ENCODE measurements at regions not wholly inside any gene's neighbourhood (a gene's known extent, or its start where the extent isn't known, plus 50 kb on each side); places are given as distances from the start of the nearest gene placed in this dataset.
A peak's percentile ranks its signal among the peaks of the same experiment; 100 is the strongest.
"Not testable (repeated sequence)": the region's sequence is repeated elsewhere in the genome, so short reads cannot be mapped to it uniquely, and the experiment has no call there.

DNA sequence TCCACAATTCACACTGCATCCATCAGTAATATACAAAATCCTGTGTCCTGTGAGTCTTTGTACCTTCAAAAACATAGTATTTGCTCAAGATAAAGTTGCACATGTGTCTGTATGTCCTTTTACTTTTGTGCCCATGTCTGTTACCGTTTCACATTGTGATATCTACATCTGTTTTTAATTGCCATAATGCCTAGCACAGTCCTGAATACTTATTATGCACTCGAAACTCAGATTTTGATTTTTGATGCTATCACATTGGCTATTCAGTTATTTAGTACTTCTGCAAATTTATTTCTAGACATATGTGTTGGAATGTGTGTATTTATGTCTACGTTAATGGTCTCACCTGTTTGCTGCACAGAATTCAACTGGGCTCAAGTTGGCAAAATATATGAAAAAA, 452.8 kb upstream of the ZEB2 start:
- DNase-seq (ENCODE audit: low read depth), result no peak

DNA sequence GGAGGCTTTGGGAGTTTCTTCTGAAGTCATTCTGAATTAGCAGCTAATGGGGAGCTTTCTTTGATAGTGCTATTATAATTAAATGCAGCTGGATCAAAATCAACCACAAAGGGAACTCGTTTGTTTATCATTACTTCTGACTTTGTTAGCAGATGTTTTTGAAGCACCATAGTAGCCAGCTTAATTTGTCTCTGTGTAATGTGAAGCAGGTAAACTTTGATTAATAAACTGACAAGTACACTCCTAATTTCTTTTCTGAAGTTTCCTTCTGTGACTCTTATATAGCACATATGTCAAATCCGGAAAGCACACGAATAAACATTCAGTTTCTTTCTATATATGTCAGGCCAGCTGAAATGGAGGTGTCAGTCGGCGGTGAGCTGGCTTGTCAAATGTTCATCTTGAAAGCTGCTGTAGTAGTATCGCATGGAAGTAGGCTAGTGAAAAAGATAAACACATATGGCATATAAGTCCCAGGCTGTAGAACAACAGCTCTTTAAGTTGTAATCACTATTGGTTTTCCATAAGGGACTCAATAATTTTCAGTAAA, 451.9 kb upstream of the ZEB2 start:
- no peak for DNase-seq (ENCODE audit: low read depth)

DNA sequence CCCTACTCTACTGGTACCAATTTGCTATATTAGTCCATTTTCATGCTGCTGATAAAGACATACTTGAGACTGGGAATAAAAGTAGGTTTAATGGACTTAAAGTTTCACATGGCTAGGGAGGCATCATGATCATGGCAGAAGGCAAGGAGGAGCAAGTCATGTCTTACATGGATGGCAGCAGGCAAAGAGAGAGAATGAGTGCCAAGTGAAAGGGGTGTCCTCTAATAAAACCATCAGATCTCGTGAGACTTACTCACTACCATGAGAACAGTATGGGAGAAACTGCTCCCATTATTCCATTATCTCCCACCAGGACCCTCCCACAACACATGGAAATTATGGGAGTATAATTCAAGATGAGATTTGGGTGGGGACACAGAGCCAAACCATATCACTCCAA, 450.5 kb upstream of the ZEB2 start:
- DNase-seq (ENCODE audit: low read depth), result not testable (repeated sequence)

DNA sequence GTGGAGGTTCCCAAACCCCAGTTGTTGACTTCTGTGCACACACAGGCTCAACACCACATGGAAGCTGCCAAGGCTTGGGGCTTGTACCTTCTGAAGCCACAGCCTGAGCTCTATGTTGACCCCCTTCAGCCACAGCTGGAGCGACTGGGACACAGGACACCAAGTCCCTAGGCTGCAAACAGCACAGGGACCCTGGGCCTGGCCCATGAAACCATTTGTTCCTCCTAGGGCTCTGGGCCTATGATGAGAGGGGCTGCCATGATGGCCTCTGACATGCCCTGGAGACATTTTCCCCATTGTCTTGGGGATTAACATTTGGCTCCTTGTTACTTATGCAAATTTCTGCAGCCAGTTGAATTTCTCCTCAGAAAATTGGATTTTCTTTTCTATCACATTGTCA, 449.6 kb upstream of the ZEB2 start:
- DNase-seq (ENCODE audit: low read depth), result not testable (repeated sequence)

DNA sequence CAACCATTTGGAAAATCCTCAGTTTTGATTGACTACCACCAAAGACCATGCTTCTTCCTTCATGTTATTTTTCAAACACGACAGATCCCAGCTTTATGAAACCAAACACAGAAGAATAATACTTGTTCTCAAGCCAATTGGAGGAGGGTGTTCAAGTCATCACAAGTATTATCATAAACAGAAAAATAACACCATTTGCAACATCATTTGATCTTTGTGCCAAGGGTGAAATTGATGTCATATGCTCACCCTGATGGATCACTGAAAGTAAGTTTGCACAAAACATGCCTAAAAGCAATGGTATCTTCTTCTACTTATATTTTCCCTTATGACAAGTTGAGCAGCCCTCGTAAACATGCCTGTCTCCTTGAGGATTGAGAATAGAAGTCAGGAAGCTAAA, 448.0 kb upstream of the ZEB2 start:
- DNase-seq (ENCODE audit: low read depth), result no peak

DNA sequence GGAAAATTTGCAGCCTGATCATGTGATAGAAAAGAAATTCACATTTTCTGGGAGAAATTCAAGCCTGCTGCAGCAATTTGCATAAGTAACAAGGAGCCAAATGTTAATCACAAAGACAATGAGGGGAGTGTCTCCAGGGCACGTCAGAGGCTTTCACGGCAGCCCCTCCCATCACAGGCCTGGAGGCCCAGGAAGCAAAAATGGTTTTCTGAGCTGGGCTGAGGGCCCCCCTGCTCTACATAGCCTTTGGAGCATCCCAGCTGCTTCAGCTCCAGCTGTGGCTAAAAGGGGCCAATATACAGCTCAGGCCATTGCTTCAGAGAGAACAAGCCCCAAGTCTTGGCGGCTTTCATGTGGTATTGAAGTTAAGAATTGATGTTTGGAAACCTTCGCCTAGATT, 445.3 kb upstream of the ZEB2 start:
- no peak for DNase-seq (ENCODE audit: low read depth)

DNA sequence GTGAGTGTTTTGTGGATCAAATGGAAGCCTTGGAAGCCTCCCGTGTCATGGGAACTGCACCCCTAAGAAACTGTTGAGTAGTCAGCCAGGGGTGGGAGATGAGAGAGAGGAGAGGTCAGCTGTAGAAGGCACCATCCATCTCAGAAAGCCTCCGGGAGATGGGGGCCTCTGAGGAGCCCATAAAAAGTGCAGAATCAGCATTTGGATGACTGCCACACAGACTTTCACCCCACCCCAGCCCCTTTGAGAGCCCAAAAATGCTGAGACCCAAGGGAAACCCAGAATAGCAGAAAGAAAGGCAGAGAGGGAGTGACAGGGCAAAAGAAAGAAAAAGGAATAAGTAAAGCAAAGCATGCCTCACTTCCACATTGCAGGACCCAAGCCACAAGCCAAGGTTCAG, 443.1 kb upstream of the ZEB2 start:
- DNase-seq (ENCODE audit: low read depth), result no peak

DNA sequence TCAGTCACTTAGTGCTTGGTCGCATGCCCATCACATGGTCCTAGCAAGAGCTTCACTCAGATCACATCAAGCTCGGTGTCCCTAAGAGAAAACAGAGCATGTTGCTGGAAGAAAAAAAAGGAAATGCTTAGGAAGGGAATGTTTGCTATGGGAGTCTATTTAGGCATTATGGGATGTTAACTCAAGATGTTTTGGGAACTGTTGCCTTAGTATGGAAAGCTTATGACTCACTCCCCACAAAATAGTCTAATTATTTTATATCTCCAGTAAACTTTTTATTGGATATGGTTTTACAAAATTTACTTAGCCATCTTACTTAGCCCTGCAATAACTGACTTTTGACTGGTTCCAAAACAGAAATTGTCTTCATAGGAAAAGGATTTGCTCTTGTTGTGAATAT, 439.5 kb upstream of the ZEB2 start:
- DNase-seq (ENCODE audit: low read depth), result no peak

DNA sequence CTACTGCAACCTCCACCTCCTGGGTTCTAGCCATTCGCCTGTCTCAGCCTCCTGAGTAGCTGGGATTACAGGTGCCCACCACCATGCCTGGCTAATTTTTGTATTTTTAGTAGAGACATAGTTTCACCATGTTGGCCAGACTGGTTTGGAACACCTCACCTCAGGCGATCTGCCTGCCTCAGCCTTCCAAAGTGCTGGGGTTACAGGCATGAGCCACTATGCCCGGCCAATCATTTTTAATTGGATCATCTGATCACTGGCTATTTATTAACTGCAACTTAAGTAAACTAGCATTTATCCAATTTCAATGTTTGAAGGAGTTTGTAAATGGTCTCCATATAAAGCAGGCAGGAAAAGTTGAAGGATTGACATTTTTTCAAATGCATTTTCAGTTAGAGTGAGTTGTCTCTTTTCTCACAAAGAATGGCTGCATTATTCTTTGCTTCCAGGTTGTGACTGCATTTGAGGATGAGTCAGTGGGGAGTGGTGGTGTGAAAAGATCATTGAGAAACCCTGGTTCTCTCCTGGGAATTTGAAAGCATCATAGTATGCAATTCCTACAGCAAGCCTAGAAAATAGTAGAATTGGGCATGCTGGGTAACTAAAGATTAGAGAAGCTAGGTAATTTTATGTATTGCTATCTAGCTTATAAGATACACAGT, 431.1 kb upstream of the ZEB2 start:
- DNase-seq (ENCODE audit: low read depth), result peak; percentile 89

DNA sequence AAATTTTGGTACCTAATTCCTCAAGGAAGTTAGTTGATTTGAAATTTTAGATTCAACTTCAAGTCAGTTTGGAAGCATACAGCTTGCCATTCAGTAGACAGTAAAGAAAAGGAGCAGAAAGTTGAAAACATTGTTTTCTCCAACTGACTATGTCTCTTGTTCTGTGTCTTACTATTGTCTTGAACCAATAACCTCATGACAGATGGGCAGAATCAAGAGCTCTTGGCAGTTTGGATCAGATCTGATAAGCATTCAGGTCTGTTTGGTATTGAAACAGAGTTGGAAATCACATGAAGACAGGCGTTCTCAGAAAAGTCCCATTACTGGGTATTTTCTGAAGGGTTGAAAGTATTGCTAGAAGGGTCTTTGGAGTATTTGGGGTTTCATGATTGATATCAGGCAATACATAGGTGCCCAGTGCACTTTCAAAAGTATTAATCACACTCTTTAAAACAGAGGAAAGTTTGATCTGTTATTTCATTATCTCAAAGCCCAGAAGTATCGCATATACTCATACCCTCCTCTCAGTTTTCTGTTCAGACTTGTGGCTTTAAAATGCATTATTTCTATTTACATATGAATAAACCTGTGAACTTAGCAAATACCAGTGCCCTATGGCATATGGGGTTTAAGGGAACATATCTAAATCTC, 428.4 kb upstream of the ZEB2 start:
- DNase-seq (ENCODE audit: low read depth), result no peak

DNA sequence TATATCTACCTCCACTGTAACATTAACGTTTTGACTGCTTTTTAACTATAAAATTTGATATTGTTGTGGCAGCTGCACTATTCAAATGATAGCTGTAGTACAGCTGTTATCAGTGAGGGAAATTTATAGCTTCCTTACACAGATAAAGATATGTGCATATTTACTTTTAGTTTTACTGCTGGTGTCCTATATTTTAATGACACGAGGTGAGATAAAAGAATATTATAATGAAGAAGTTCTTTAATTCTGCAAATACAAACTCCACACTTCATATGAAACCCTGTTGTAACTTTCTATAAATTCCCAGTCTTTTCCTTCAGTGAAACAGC, 427.8 kb upstream of the ZEB2 start:
- DNase-seq (ENCODE audit: low read depth), result no peak

DNA sequence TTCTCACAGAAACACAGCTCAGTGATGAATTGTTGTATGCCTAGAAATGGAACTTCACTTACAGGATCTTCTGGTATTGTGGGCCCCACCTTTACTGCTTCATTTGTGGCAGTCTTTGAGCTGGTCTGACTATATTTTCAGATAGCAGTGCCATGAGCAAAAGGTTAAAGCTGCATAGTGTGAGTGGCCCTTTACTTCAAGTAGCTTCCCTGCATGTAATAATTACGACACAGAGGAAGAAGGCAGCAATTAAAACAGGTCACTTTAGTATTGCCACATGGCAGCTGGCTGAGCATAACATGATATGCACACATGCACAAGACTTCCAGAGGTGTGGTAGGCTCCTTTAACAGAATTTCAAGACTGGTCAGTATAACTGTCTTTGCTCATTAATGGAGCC, 426.3 kb upstream of the ZEB2 start:
- no peak for DNase-seq (ENCODE audit: low read depth)

DNA sequence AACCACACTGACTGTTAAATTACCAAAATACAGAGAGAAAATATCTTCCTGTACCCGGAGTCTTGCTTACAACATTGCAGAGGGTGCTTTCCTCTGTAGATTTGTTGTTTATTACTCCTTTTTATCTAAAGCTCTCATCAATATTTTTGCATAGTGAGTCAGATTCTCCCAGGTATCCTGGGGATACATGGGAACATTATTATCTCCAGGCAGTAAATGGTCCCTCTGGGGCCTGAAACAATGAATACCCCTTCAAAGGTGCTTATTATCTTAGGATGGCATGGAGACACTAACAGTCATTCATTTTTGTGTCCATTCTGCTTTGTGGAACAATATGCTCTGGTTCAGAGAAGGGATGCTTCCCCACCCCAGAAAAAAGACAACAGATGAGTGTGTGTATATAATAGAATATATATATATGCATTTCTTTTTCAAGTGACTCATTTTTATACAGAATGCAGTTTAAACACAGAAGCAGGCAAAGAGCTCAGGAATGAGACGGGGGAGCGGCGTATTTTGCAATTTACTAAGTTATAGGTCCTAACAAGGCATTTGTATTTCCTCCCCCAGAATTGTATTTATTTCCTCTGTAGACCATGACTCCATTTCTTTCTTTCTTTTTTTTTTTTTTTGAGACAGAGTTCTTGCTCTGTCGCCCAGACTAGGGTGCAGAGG, 424.8 kb upstream of the ZEB2 start:
- peak; percentile 23 for DNase-seq (ENCODE audit: low read depth)

DNA sequence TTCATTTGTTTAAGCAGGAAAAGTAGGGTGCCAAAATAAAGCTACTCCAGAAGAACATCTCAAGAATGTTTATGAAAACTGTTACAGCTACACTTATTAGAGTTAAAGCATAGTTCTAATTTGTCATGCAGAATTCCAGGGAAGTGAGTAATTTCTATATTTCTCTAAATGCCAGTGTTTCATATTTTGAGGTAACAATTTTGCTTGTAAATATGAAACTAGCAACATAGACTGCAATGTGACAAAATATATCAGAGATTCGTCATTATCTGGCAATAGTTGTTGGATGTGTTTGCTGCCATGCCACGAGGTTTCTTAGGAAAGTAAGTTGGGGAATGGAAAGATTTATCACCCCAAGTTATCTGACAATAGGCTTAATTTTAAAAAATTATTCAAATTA, 424.1 kb upstream of the ZEB2 start:
- DNase-seq (ENCODE audit: low read depth), result peak; percentile 78

DNA sequence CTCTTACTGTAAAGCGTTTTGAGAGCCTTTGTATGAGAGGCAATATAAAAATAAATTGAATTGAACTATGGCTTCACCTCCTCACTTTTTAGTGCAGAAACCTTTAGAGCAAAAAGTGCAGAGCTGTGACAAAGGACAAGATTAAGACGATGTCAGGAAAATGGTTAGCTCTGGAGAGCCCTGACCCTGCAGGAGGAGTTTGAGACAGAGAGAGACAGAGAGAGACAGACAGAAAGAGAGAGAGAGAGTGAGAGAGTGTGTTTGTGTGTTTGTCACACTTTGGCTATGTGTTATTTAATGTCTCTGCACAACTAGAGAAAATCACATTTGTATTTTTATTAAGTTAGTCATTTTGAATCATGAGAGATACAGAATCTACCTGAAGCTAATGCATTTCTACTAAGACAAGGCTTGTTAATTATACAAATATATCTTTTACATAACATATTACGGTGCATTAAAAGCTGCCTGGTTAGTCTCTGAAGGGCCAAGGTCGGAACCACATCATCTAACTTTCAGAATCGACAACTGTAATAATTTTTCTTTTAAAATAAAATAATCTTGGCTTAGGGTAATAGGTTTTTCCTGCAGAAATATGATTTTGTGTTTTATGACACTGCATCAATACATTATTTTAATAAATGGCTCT, 423.5 kb upstream of the ZEB2 start:
- no peak for DNase-seq (ENCODE audit: low read depth)

DNA sequence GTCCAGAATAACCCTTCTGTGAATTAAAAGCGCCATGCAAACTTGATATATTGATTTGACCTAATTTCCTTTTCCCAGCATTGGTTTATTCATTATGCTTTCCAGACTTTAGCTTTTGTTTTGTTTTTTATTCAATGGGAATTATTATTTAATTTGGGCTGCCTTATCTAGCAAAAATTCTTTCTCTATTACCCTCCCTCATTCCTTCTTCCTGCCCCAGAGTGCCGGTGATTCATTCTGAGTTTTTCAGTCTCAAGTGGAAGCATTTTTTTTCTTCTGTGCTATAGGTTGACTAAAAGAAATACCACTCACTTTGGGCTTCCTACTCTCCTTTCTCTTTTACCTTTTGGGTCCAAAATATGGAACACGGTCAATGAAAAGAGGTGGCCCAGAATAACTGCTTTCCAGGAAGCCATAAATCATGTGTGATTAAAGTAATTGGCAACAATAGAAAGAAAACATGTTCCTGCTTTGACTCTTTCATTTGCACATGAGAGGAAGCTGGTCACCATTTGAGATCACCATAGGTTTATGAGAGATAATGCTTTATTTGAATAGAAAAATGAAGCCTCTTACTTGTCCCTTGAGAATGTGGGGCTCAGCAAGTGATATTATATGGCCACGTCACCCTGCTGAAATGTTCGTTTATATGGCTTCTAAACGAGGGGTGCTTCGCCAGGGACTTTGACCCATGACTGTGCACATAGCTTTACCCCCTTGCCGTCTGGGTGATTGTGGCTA, 422.8 kb upstream of the ZEB2 start:
- DNase-seq (ENCODE audit: low read depth), result peak; percentile 53

DNA sequence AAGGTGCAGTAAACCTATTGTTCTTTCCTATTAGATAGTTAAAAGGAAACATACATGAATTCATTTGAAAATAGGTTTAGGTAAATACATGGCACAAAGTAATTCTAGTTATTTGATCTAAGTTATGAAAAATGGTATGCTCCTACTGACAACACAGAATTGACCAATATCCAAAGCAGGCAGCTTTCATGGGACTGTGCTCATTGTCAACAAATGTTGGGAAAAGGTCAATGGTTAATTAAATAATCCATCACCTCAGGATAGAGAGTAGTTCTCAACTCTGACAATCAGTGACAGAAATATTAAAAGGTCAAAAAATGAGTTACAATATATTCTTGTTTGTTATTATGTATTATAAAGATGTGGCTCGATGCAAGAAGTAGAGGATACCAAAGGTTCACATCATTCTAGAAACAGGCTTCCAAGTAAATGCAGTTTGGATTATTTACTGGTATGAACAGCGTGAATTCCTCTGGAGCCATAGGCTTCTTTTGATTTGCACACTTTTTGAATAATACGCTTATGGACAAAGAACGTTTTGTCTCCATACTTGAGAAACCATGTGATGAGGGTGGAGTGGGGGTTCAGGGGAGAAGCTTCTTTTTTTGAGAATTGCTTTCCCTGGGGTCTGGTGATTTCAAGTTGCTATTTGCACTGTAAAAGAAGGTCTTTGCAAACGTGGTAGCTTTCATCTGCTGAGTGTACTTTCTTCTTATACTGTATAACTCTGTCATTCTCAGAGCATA, 422.0 kb upstream of the ZEB2 start:
- no peak for DNase-seq (ENCODE audit: low read depth)

DNA sequence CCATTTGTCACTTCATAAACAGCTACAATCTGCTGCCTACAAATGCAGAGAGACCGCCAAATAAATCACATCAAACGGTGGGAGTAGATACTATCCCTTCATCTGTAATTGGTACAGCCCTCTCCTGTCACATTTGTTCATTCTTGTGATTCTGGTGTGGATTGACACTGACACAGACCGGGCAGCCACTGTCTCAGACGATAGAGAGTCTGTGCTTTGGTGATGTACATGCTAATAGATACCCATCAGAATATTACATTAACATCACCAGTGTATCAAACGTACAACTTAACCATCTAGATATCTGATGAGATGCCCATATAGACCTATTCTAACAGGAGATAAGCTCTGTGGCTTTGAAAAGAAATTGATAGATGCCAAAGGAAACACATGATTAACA, 419.7 kb upstream of the ZEB2 start:
- no peak for DNase-seq (ENCODE audit: low read depth)

DNA sequence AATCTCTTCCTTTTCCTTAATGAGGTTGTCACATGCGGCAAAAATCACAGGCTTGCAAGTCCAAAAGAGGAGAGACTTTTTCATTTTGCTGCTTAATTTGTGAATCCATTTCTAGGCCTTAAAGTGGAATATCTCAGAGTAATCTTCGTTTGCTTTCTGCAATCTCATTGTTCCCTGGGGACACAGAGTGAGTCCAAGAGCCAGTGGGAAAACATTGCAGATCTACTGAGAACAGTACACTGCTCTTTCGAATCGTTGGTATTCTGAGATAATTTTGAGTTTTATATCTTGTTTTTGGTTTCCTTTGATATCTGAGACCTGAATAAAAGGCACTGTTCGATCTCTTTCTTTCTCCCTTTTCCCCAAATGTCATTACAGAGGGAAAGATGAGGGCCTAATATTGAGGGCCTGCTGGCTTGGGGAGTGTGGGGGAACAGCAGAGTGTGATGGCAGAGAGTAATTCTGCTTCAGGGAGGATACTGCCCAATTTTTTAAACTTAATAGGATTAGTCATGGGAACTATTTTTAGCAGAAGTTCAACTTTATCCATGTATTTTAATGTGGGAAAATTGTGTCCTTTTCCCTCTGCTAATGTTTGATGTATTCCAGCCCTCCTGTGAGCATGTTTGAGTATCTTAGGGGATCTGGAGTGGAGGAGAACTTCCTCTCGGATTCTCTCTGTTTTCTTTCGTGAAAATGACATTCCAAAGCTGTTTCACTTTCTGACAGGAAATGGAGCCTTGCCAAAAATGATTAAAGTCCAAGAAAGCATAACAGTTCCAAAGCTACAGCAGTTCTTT, 418.2 kb upstream of the ZEB2 start:
- peak; percentile 61 for DNase-seq (ENCODE audit: low read depth)

DNA sequence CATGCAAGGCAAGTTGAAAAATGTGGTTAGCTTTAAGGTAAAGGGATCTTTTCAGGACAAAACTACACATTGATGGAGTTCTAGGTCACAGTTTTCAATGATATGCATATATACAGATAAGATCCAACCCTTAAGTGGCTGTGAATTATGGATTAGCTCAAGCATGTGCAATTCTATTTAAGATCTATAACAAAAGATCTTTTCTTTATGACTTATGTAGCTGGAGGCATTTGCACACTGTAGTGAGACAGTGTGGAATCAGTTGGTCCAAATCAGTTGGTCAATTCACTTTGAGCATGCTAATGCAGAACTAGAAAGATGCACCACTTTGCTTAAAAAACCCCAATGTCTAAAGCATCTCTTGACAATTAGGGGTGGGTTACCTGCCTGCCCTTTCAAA, 417.1 kb upstream of the ZEB2 start:
- no peak for DNase-seq (ENCODE audit: low read depth)

DNA sequence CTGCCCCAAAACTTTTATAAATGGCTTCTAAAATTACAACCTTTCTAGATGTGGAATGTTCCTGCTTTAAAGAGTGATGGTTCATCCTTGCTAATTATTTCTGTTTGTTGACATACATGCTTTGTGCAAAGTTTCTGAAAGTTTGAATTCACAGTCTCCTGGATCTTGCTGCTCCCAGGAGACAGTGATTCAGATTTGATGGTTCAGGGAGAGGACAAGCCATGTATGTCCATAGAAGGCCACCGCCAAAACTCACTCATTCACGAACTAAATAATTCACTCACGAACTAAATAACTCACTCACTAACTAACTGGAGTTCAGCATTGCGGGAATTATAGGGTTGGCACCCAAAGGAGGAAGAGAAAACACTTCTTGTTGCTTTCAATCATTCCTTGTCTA, 416.5 kb upstream of the ZEB2 start:
- DNase-seq (ENCODE audit: low read depth), result no peak
